SK-N-SH treated with all-trans-retinoic acid at 6 μM for 48 hours (cell line): ENCODE measurements at regions not wholly inside any gene's neighbourhood (a gene's known extent, or its start where the extent isn't known, plus 50 kb on each side); places are given as distances from the start of the nearest gene placed in this dataset.

ENCODE experiments used
- CSDC2 ChIP-seq: fragments of 250-450 bp; sonication (Bioruptor Pico); IDR thresholded peaks from 2 replicates; pipeline ENCODE4 v1.5.0; 2020; ENCODE audit warnings: mild to moderate bottlenecking, moderate library complexity
- ESRRG ChIP-seq: fragments of 250-450 bp; sonication (Bioruptor Pico); IDR thresholded peaks from 2 replicates; pipeline ENCODE4 v1.6.1; 2021; ENCODE audit warnings: mild to moderate bottlenecking
- GLIS3 ChIP-seq: fragments of 250-450 bp; sonication (Bioruptor Pico); IDR thresholded peaks from 2 replicates; pipeline ENCODE4 v1.5.0; 2020; ENCODE audit warnings: mild to moderate bottlenecking, moderate library complexity
- PPARA ChIP-seq: fragments of 250-450 bp; sonication (Bioruptor Pico); IDR thresholded peaks from 2 replicates; pipeline ENCODE4 v1.5.0; 2020; ENCODE audit warnings: mild to moderate bottlenecking, borderline replicate concordance
- RARB ChIP-seq: fragments of 250-450 bp; sonication (Bioruptor Pico); IDR thresholded peaks from 2 replicates; pipeline ENCODE4 v1.8.0; 2021; ENCODE audit warnings: mild to moderate bottlenecking, moderate library complexity
- TCF4 ChIP-seq: fragments of 250-450 bp; sonication (Bioruptor Pico); IDR thresholded peaks from 2 replicates; pipeline ENCODE4 v1.8.0; 2021; ENCODE audit warnings: mild to moderate bottlenecking, moderate library complexity, borderline replicate concordance
- ZC3H10 ChIP-seq: fragments of 250-450 bp; sonication (Bioruptor Pico); IDR thresholded peaks from 2 replicates; pipeline ENCODE4 v1.5.1; 2021; ENCODE audit warnings: mild to moderate bottlenecking, moderate library complexity
- ZFP3 ChIP-seq: fragments of 250-450 bp; sonication (Bioruptor Pico); IDR thresholded peaks from 2 replicates; pipeline ENCODE4 v1.5.0; 2020; ENCODE audit warnings: mild to moderate bottlenecking, moderate library complexity
- ZFP30 ChIP-seq: fragments of 450-650 bp; formaldehyde crosslinking; IDR thresholded peaks from 2 replicates; pipeline ENCODE4 v1.5.0; 2022; ENCODE audit warnings: mild to moderate bottlenecking, moderate library complexity
- ZNF565 ChIP-seq: fragments of 450-650 bp; formaldehyde crosslinking; conservative IDR thresholded peaks from 2 replicates; pipeline ENCODE4 v1.5.0; 2020; ENCODE audit warnings: low read depth, mild to moderate bottlenecking, moderate library complexity
- ZNF8 ChIP-seq: fragments of 450-650 bp; formaldehyde crosslinking; IDR thresholded peaks from 2 replicates; pipeline ENCODE4 v1.5.0; 2020; ENCODE audit warnings: mild to moderate bottlenecking, moderate library complexity
- TF ChIP-seq, protein P1 (sequence below): fragments of 250-450 bp; sonication (Bioruptor Pico); IDR thresholded peaks from 2 replicates; pipeline ENCODE4 v1.5.1; 2020; ENCODE audit warnings: low read depth, mild to moderate bottlenecking, moderate library complexity
- TF ChIP-seq, protein P2 (sequence below): fragments of 250-450 bp; sonication (Bioruptor Pico); IDR thresholded peaks from 2 replicates; pipeline ENCODE4 v1.8.0; 2020; ENCODE audit warnings: mild to moderate bottlenecking, moderate library complexity, borderline replicate concordance
- TF ChIP-seq, protein P3 (sequence below): fragments of 250-450 bp; sonication (Bioruptor Pico); IDR thresholded peaks from 2 replicates; pipeline ENCODE4 v1.5.1; 2021; ENCODE audit warnings: mild to moderate bottlenecking, moderate library complexity

GRCh38 chr20:57991211-57991881 lies 237.1 kb downstream of the ANKRD60 start:
- TF ChIP-seq ZFP3 (CRISPR knock-in tag) (no peak), PPARA (CRISPR knock-in tag) (no peak), GLIS3 (CRISPR knock-in tag) (no peak), TCF4 (CRISPR knock-in tag) (no peak), ZNF565 (no peak), CSDC2 (CRISPR knock-in tag) (no peak), ZFP30 (CRISPR knock-in tag) (no peak), ZC3H10 (no peak), RARB (CRISPR knock-in tag) (no peak), ESRRG (CRISPR knock-in tag) (no peak), ZNF8 (CRISPR knock-in tag) (no peak)
- TF ChIP-seq, protein P1, sequence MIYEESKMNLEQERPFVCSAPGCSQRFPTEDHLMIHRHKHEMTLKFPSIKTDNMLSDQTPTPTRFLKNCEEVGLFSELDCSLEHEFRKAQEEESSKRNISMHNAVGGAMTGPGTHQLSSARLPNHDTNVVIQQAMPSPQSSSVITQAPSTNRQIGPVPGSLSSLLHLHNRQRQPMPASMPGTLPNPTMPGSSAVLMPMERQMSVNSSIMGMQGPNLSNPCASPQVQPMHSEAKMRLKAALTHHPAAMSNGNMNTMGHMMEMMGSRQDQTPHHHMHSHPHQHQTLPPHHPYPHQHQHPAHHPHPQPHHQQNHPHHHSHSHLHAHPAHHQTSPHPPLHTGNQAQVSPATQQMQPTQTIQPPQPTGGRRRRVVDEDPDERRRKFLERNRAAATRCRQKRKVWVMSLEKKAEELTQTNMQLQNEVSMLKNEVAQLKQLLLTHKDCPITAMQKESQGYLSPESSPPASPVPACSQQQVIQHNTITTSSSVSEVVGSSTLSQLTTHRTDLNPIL, result no peak
- TF ChIP-seq, protein P2, sequence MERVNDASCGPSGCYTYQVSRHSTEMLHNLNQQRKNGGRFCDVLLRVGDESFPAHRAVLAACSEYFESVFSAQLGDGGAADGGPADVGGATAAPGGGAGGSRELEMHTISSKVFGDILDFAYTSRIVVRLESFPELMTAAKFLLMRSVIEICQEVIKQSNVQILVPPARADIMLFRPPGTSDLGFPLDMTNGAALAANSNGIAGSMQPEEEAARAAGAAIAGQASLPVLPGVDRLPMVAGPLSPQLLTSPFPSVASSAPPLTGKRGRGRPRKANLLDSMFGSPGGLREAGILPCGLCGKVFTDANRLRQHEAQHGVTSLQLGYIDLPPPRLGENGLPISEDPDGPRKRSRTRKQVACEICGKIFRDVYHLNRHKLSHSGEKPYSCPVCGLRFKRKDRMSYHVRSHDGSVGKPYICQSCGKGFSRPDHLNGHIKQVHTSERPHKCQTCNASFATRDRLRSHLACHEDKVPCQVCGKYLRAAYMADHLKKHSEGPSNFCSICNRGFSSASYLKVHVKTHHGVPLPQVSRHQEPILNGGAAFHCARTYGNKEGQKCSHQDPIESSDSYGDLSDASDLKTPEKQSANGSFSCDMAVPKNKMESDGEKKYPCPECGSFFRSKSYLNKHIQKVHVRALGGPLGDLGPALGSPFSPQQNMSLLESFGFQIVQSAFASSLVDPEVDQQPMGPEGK (CRISPR knock-in tag), result no peak
- TF ChIP-seq, protein P3, sequence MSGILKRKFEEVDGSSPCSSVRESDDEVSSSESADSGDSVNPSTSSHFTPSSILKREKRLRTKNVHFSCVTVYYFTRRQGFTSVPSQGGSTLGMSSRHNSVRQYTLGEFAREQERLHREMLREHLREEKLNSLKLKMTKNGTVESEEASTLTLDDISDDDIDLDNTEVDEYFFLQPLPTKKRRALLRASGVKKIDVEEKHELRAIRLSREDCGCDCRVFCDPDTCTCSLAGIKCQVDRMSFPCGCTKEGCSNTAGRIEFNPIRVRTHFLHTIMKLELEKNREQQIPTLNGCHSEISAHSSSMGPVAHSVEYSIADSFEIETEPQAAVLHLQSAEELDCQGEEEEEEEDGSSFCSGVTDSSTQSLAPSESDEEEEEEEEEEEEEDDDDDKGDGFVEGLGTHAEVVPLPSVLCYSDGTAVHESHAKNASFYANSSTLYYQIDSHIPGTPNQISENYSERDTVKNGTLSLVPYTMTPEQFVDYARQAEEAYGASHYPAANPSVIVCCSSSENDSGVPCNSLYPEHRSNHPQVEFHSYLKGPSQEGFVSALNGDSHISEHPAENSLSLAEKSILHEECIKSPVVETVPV, result no peak
